ENCODE measurements at regions not wholly inside any gene's neighbourhood (a gene's known extent, or its start where the extent isn't known, plus 50 kb on each side); places are given as distances from the start of the nearest gene placed in this dataset.
"Not testable (repeated sequence)": the region's sequence is repeated elsewhere in the genome, so short reads cannot be mapped to it uniquely, and the experiment has no call there.

DNA sequence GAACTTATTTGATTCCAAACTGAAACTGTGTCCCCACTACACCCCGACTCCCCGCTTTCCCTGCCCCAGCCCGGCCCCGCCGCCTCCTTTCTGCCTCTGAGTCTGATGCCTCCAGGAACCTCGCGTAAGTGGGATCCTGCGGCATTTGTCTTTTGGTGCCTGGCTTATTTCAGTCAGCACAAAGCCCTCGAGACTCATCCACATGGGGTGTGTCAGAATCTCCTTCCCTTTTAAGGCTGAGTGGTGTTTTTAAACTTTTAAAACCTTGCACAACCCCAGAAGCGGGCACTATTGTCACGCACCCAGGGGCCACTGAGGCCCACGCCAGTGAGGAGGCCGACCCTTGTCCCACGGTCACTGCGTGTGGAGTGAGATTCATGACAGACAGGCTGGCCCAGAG, 206.9 kb downstream of the NPIPB11 start:
- not testable (repeated sequence) for DNase-seq (ENCODE audit: extremely low read depth in 1 of 11, low read depth in 9 of 11, low spot score in 4 of 11)

DNA sequence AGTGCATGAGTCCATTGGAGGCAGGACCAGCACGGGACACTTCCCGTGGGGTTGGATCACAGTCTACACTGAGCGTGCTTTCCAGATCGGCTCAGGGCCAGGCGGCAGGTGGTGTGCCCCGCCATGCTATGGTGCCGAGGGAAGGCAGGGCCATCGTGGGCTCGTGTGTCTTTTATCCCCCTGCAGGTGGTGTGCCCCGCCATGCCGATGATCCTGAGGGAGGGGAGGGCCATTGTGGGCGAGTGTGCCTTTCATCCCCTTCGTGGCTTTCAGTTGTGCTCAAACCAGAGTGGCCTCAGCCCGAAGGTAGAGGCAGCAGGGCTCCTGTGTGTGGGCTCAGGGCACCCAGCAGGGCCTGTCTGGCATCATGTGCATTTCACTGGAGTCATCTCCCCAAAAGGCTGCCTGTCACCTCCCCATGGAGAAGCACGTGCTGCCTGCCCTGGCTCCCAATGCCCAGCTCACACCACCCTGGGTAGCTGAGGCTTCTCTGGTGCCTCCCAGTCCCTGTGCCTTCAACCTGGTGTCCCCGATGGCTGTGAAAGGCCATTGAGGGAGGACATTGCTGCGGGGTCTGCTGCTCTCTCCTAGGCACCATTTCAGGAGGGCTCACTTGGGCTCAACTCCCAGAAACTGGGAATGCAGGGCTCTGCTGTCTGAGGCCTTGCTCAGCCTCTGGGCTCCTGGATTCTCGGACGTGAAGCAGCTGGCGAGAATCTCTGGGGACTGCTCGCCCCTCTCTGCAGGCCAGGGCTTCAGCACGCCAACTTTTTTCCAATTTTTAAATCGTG, 207.6 kb downstream of the NPIPB11 start:
- DNase-seq (ENCODE audit: extremely low read depth in 1 of 11, low read depth in 9 of 11, low spot score in 4 of 11): no peak

DNA sequence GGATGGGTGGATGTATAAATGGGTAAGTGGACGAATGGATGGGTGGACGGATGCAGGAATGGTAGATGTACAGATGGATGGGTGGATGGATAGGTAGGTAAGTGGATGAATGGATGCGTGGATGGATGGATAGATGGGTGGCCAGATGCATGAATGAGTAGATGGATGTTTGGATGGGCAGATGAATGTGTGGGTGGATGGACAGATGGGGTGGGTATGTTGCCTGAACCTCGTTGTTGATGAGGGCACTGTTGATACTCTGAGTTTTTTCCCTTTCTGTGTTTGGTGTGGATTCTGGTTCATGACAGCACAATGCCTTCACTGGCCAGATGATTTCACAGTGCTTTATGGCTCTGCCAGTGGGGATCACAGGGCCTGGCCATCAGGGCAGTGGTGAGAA, 208.3 kb downstream of the NPIPB11 start:
- DNase-seq (ENCODE audit: extremely low read depth in 1 of 11, low read depth in 9 of 11, low spot score in 4 of 11): no peak

DNA sequence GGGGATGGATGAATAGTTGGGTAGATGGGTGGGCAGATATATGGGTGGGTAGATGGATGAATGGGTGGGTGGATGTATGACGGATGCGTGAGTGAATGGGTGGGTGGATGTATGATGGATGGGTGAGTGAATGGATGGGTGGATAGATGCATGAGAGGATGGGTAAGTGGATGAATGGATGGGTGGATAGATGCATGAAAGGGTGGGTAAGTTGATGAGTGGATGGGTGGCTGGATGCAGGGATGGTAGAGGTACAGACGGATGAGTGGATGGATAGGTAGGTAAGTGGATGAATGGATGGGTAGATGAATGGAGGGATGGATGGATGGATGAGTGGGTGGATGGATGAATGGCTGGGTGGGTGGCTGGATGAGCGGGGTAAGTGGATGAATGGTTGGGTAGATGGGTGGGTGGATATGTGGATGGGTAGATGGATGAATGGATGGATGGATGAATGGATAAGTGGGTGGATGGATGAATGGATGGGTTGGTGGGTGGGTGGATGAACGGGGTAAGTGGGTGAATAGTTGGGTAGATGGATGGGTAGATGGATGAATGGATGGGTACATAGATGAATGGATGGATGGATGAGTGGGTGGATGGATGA, 208.9 kb downstream of the NPIPB11 start:
- not testable (repeated sequence) for DNase-seq (ENCODE audit: extremely low read depth in 1 of 11, low read depth in 9 of 11, low spot score in 4 of 11)

DNA sequence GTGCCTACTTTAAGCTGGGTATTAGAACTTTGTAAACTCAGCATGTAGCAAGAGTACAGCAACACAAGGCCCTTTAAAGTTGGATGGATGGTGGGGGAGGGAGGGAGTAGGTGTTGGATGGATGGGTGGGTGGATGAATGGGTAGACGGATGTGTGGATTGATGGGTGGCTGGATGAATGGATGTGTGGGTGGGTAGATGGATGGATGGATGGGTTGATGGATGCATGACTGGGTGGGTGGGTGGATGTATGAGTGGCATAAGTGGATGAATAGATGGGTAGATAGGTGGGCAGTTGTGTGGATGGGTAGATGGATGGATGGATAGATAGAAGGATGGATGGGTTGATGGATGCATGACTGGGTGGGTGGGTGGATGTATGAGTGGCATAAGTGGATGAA, 209.8 kb downstream of the NPIPB11 start:
- DNase-seq (ENCODE audit: extremely low read depth in 1 of 11, low read depth in 9 of 11, low spot score in 4 of 11): not testable (repeated sequence)

DNA sequence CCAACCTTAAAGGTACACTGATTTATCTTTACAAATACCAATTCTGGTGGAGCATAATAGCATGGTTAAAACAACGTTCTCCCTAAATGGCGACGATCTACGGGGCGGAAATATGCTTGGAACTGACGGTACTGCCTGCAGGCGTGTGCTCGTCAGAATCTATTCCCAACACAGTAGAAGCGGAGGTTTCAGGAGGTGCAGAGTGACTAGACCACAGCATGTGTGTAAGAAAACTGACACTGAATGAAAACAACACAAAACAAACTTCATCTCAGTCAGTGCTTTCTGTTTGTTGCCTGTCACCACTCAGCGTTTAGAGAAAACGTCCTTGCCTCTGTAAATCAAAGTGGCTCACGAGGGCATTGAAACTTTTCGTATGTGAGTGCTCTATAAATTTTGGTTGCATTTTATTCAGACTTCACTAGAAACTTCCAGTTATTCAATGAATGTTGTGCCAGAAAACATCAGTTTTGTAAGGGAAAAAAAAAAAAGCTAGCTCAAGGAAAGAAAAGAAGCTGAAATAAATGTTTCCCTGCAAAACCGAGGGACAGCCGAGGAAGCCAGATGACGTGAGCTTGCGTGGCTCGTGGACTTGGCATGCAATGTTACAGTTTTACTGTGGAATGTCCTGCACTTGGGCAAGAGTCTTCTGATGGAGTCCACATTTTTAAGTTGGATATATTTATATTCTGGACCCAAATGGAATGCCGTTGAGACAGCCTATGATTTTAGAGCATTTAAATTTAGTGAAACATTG, 210.4 kb downstream of the LAT start:
- not testable (repeated sequence) for DNase-seq (ENCODE audit: extremely low read depth in 1 of 11, low read depth in 9 of 11, low spot score in 4 of 11)

DNA sequence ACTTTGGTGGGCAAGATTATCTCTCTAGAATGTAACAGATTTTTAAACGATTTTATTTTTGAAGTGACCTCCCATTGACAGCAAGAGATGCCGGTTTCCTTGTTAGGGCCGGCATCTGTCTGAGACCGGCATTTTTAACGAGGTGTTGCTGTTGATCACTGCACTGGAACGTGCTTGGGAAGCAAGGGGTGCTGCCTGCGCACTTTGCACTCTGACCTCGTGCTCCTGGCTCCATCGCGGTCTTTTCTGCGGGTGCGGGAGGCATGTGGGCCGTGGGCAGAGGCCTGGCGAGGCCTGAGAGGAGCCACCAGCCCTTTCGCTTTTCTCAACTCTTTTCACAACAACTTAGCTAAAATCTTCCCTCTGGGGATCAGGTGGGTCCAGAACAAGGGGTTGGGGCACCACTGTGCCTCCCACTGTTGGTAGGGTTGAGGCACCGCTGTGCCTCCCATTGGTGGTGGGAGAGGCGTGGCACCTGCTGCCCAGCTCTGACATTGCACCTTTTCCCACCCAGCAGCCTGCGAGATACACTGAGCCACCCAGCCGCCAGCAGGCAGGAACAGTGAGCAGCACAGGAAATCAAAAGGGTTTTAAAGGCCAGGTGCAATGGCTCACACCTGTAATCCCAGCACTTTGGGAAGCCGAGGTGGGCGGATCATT, 209.5 kb downstream of the LAT start:
- DNase-seq (ENCODE audit: extremely low read depth in 1 of 11, low read depth in 9 of 11, low spot score in 4 of 11): not testable (repeated sequence)

DNA sequence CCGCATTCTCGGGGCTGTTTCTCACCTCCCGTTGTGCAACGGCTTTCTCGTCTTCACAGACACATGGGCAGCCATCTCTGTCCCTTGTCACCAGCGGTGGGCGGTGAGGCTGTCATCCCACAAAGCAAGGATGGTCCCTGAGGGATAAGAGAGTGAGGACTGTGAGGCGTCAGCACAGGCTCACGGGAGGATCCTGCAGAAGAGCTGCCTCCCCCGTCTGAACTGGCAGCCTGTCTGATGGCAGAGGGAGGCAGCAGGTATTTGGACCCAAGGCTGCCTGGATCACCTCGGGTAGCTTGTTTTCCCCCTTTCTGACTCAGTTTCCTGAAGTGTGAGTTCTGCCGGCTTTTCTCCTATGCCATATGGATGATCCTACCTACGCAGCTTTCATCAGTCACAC, 208.8 kb downstream of the LAT start:
- not testable (repeated sequence) for DNase-seq (ENCODE audit: extremely low read depth in 1 of 11, low read depth in 9 of 11, low spot score in 4 of 11)

DNA sequence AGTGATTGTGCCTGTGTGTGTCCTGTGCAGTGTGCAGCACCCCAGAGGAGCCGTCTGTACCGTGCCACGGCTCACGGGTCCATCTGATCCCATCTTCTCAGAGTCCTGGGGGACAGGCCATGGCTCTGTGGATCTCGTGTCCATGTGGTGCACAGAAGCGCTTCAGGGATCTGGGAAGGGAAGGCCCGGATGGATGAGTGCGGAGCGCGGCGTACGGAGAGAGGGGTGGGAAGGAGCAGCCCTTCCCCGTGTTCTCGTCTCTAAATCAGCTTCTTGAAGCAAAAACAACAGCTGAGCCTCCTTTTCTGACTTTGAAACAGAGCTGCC, 208.4 kb downstream of the LAT start:
- not testable (repeated sequence) for DNase-seq (ENCODE audit: extremely low read depth in 1 of 11, low read depth in 9 of 11, low spot score in 4 of 11)

DNA sequence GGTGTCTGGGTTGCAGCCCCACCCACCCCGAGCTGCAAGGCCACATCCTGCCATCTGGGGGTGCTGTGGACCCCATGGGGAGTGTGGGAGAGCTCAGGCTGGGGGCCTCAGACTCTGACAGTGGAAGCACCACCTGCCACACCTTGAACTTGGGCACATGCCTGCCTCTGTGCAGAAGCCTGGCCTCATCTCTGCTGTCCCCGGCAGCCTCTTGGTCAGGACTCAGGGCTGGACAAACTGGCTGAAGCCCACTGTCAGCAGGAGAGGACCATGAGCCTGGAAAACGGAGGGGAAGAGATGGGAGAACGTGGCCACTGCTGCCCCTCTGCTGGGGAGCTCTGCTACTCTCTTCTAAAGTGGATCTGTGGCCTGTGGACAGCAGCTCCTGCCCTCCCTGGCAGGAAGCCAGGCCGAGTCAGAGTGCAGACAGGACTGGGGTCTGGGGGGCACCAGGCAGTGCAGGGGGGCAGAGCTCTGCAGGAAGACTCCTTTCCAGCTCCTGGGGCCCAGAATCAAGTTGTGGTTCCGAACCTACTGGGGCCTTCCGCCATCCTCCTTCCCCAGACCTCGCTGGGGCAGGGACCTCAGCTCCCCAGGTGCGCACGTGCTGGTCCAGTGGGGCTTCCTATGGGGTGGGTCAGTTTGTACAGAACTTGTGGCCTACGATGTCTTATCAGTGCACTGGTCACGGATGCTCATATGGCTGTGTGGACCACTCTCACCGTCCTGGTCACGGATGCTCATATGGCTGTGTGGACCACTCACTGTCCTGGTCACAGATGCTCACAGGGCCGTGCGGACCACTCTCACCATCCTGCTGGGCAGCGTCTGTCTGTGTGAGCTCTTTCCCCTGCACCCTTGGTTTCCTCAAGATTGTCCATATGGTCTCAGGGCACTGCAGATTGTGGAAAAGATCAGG, 207.7 kb downstream of the LAT start:
- DNase-seq (ENCODE audit: extremely low read depth in 1 of 11, low read depth in 9 of 11, low spot score in 4 of 11): no peak

DNA sequence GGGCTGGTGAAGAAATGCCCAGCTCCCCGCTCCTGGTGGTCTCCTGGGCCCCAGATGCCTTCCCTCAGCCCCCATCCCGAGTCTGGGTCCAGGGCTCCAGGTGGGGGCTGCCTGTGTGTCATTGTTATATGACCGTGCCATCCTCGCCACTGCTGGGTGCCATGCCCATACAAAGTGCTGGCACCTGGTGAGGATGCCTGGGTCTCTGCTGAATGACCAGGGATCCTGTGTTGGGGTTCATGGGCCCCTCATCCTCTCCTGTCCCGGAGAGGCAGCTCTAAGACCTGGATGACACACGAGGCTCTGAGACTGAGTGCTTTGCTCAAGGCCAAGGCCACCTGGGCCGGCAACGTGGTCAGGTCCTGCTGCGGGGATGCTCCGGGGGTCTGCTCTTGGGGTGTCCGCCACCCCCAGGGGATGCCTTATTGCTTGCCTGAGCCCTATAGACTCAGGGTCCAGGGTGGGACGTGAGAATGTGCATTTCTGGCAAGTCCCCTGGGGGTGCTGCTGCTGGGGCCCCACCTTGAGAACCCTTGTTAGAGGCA, 206.9 kb downstream of the LAT start:
- DNase-seq (ENCODE audit: extremely low read depth in 1 of 11, low read depth in 9 of 11, low spot score in 4 of 11): not testable (repeated sequence)

DNA sequence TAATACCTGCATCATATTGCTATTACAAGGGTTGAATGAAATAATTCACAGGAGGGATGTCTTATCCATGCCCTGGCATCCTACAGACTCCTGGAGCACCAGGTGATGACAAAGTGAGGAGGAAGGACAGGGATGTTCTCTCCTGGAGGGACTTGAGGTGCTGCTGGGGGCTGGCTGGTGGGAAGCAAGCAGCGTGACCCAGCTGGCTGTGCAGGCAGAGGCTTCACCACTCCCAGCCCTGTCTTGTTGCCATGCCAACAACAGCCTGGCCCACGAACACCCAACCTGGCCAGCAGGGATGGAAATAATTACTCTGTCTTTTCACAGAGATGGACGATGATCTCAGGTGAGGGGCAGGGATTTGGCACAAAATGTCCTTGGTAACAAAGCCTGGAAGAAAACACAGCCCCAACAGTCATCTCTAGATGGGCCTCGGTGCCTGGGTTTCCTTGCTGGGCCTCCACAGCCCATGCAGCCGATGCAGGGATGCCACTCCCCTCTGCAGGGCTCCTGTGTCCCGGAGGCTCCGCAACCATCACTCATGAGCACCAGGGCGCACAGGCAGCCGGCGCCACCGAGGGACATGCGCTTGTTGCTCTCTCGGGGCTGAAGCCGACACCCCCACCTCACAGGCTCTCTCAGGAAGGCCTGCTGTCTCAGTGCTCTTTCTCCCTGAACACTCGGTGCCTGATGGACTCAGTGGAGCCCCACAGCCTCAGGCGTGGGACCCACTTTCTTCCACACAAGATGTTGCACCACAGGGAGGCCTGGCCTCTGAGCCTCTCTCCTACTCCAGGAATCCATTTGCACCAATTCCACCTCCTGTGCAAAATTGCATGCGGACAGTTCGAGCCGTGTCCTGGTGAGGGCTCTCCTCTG, 205.9 kb downstream of the LAT start:
- DNase-seq (ENCODE audit: extremely low read depth in 1 of 11, low read depth in 9 of 11, low spot score in 4 of 11): not testable (repeated sequence)

DNA sequence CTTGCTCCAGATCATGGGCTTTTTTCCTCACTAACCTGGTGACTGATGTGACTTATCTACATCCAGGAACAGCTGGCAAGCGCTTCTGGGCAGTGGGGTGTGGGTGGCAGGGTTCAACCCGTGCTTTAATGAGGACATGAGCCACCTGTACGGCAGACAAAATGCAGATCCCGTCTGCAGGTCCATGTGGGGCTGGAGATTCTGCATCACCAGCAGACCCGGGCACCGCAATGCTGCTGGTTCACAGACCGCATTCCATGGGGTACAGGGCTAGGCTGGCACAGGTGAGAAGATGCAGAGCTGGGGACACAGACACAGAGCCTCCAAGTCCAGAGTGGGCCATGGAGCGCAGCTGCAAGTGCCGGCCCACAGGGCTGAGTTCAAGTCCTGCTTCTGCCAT, 204.0 kb downstream of the LAT start:
- DNase-seq (ENCODE audit: extremely low read depth in 1 of 11, low read depth in 9 of 11, low spot score in 4 of 11): not testable (repeated sequence)

DNA sequence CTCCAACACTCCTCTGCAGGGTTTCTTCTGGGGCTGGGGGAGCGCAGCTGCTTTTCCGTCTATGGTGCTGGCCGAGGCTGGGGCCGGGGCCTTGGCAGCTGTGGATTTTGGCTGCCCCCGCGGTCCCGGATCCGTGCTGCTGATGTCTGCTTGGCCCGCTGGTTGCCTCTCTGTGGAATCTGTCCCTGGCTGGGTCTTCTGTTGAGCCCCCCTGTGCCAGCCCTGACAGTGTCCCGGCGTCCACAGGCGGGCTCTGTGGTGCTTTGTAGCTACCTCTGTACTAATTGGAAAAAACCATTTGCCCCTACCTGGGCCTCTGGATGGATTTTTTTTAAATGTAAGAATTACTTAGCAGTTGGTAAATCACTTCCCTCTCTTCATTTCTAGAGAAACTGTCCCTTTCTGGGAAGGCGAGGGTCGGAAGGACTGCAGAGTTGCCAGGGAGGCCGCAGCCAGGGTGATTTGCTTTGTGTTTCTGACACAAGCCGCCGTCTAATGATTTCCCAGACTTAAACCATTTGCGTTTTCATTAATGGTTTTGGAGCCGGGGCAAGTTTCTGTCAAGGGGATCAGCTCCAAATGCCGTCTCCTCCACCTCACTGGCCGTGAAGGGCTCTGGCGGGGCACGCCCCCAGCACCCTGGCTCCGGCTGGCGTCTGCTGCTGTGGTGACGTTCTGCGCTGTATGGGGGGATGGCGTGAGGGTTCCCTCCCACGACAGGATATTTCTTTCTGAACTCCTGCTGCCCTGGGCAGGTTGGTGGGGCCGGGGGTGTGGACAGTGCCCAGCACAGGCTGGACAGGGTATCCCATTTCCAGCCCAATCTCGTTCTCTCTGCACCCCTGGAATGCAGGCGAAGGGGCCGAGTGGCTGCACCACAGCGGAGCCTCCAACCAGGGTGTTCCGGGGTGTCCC, 201.7 kb downstream of the LAT start:
- not testable (repeated sequence) for DNase-seq (ENCODE audit: extremely low read depth in 1 of 11, low read depth in 9 of 11, low spot score in 4 of 11)

DNA sequence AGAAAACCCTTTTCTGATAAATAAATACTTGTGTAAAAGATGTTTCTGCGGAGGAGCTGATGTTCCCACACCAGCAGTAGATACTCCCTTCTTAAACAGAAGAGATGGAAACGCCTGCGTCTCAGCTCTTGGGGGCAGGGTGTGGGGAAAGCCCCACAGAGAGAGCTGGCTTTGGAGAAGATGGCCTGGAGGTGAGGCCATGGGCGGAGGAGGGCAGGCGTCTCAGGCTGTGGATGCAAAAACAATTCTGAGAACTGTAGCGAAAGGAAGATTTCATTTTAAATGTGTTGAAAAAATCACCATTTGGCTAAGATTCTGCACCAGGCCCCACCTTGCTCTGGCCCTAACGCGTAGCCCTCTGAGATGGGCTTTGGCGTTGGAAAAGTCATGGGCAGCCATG, 201.0 kb downstream of the LAT start:
- not testable (repeated sequence) for DNase-seq (ENCODE audit: extremely low read depth in 1 of 11, low read depth in 9 of 11, low spot score in 4 of 11)

DNA sequence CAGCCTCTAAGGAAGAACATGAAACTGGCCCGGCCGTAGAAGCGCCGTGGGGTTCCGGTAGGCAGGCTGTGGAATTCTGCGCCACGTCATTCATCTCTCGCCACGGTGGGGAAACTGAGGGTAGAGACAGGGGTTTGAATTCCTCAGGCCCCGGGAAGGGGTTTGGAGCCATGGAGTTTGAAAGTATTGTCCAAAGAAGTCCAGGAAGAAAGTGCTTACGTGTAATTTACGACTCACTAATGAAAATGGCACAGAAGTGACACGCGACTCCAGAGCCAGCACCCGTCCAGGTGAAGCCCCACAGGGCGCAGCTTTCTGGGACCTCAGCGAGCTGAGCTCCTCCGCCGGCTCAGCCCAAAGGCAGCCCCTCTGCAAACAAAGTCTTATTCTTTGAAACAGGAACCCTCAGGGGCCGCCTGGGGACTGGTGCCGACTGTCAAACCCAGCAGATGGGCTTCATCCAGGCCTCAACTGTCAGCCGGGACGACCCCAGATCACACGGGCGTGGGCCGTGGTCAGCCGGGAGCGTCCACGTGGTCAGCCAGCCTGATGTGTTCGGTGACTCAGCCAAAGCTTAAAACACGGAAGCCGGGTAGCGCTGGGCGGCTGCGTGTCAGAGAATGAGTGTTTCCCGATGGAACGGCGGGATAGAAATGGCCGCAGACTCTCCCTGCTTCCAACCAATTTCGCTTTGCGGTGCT, 200.0 kb downstream of the LAT start:
- DNase-seq (ENCODE audit: extremely low read depth in 1 of 11, low read depth in 9 of 11, low spot score in 4 of 11): peak in 5 of 11 donors; percentile 41 to 48 (median 44)
